ENCODE measurements at regions not wholly inside any gene's neighbourhood (a gene's known extent, or its start where the extent isn't known, plus 50 kb on each side); places are given as distances from the start of the nearest gene placed in this dataset.

DNA sequence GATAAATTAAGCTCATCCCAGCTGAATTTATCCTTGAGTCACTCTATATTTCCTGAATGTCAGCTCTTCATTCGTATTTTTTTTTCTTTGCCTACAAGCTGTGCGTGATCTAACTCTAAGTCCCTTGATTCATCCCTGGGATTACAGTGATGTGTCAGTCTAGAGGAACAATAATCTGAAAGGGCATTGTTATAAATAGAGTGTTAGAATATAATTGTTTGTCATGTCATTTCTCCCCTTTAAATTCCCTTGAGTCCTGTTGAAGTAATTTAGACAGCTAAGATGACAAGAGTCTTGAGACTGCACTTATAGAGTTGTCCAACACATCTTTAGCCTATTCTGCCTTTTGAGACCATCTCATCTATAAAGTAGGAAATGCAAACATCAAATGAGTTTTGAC is 621.8 kb downstream of the ZIC1 start:
- Histone ChIP-seq H3K4me1 (ENCODE audit: insufficient read depth, low read length) (no peaks in the 10 kb centered on the region), H3K27me3 (ENCODE audit: control insufficient read depth in 1 of 2, insufficient read depth in 2 of 2, low read length in 2 of 2) (no peaks in the 10 kb centered on the region), H3K9me3 (ENCODE audit: low read length) (no peaks in the 10 kb centered on the region), H3K36me3 (ENCODE audit: insufficient read depth, low read length) (no peaks in the 10 kb centered on the region), H3K9ac (ENCODE audit: low read length) (no peak overlapping the region), H3K27ac (ENCODE audit: low read depth, low read length) (no peak overlapping the region), H3K4me3 (ENCODE audit: low read depth in 1 of 2, low read length in 2 of 2) (no peak overlapping the region)

DNA sequence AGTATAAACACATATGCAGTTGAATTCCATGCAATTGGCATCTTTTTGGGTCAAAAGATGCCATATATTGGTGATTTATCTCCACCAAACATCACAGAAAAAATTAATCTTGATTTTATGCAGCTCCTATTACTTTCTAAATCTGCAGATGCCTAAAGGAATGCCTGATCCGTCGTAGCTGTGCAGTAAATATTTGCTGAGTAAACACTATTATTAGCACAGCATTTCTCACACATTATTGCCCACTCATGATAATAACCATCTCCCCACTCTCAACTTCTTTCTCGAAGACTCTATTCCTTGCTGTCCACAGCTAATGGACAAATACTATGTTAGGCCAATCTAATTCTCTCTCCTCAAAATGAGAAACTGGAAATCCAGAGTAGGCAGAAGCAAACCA is 625.2 kb downstream of the ZIC1 start:
- Histone ChIP-seq H3K4me3 (ENCODE audit: low read depth in 1 of 2, low read length in 2 of 2) (no peak overlapping the region), H3K27ac (ENCODE audit: low read depth, low read length) (no peak overlapping the region), H3K9me3 (ENCODE audit: low read length) (no peaks in the 10 kb centered on the region), H3K27me3 (ENCODE audit: control insufficient read depth in 1 of 2, insufficient read depth in 2 of 2, low read length in 2 of 2) (no peaks in the 10 kb centered on the region), H3K36me3 (ENCODE audit: insufficient read depth, low read length) (no peaks in the 10 kb centered on the region), H3K4me1 (ENCODE audit: insufficient read depth, low read length) (no peaks in the 10 kb centered on the region), H3K9ac (ENCODE audit: low read length) (no peak overlapping the region)

DNA sequence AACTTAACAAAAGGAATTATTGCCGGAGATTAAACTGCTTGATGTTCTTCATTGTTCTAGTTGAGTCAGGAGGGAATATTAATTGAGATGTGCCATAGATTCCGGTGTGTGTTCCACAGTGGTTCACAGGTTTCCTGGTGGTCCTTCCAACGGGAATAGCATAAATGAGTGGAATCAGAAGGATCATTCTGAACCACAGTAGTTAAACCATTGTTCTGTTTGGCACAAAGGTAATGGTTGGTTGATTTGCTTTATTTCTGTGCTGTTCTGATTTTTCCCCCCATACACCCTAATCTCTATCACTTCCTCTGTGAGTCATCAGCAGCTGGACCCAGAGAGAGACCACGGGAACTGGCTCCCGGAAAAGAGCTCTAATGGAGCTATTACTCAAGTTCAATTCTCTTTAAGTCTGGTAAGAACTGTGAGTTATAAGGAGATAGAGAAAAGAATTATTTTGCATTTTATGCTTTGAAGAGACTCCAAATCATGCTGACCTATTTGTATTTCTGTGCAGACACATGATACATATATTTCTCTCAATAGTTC is 627.2 kb downstream of the ZIC1 start:
- H3K9ac ChIP-seq (ENCODE audit: low read length) = no peak overlapping the region
- no peaks in the 10 kb centered on the region for H3K27me3 ChIP-seq (ENCODE audit: control insufficient read depth in 1 of 2, insufficient read depth in 2 of 2, low read length in 2 of 2)
- no peaks in the 10 kb centered on the region for H3K9me3 ChIP-seq (ENCODE audit: low read length)
- H3K4me1 ChIP-seq (ENCODE audit: insufficient read depth, low read length) = no peaks in the 10 kb centered on the region
- H3K4me3 ChIP-seq (ENCODE audit: low read depth in 1 of 2, low read length in 2 of 2) = no peak overlapping the region
- H3K27ac ChIP-seq (ENCODE audit: low read depth, low read length) = no peak overlapping the region
- H3K36me3 ChIP-seq (ENCODE audit: insufficient read depth, low read length) = no peaks in the 10 kb centered on the region

DNA sequence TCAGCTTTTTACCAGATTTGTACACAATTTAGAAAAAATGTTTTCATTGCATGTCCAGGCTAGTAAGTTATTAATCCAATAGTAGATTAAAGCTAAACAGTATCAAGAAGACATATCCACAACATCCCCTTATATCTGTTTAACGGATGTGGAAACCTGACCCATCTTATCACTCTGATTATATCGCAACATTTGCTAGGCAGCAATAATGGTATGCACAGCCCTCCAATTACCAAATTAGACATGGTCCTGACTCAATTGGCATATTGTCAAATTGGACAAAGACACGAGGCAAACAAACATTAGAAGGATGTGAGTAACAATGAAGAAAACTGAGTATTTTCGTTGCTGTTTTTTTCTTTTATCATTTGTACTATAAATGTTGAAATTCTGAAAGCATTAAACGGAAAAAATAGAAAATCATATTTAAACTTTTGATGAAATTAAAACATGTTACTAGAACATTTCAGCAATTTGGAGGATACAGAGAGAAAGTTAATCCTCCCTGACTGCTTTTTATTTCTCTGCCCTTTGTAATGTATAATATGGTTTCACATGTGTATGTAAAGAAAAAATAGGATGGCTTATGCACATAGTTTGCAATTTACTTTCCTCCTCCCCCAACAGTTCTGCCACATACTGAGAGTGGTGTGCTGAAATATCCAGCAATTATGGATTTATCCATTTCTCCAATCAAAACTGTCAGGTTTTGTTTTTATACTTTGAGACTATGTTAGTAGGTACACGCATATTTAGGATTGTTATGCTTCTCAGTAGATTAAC is 633.7 kb downstream of the ZIC1 start:
- Histone ChIP-seq H3K36me3 (ENCODE audit: insufficient read depth, low read length) (no peaks in the 10 kb centered on the region), H3K4me1 (ENCODE audit: insufficient read depth, low read length) (no peaks in the 10 kb centered on the region), H3K27me3 (ENCODE audit: control insufficient read depth in 1 of 2, insufficient read depth in 2 of 2, low read length in 2 of 2) (no peaks in the 10 kb centered on the region), H3K9me3 (ENCODE audit: low read length) (no peaks in the 10 kb centered on the region), H3K9ac (ENCODE audit: low read length) (no peak overlapping the region), H3K27ac (ENCODE audit: low read depth, low read length) (no peak overlapping the region), H3K4me3 (ENCODE audit: low read depth in 1 of 2, low read length in 2 of 2) (no peak overlapping the region)

DNA sequence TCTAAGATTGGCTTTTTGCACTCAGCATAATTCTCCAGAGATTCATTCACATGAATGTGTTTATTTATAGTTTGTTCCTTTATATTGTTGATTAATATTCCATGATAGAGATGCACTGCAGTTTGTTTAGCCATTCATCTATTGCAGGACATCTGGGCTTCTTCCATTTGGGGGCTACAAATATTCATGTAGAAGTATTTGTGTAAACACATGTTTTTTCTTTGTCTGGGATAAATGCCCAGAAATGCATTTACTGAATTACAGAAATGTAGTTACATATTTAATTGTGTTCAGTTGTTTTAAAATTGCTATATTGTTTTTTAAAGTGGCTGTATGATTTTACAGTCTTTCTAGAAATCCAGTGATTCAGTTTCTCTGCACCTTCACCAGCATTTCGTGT is 635.0 kb downstream of the ZIC1 start:
- H3K4me3 ChIP-seq (ENCODE audit: low read depth in 1 of 2, low read length in 2 of 2) = no peak overlapping the region
- H3K27ac ChIP-seq (ENCODE audit: low read depth, low read length) = no peak overlapping the region
- no peak overlapping the region for H3K9ac ChIP-seq (ENCODE audit: low read length)
- H3K27me3 ChIP-seq (ENCODE audit: control insufficient read depth in 1 of 2, insufficient read depth in 2 of 2, low read length in 2 of 2) = no peaks in the 10 kb centered on the region
- H3K4me1 ChIP-seq (ENCODE audit: insufficient read depth, low read length) = no peaks in the 10 kb centered on the region
- no peaks in the 10 kb centered on the region for H3K36me3 ChIP-seq (ENCODE audit: insufficient read depth, low read length)
- H3K9me3 ChIP-seq (ENCODE audit: low read length) = no peaks in the 10 kb centered on the region

DNA sequence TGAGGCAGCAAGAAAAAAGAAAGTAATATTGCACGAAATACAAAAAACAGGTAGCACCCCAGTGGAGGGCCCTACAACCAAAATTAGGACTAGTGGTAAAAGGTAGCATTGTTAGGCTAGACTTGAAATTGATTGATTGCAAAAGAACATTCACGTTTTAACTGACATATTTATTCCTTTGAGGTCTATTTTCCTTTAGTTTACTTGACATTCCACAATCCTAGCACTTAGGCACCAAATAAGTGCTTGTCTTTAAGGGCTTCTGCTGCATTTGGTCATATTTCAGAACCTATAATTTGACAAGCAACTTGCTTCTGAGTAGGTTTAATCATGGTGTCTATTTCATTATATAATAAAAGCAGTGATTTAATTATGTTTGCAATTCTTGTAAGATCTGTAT is 642.7 kb upstream of the AGTR1 start:
- Histone ChIP-seq H3K36me3 (ENCODE audit: insufficient read depth, low read length) (no peaks in the 10 kb centered on the region), H3K9ac (ENCODE audit: low read length) (no peak overlapping the region), H3K9me3 (ENCODE audit: low read length) (no peaks in the 10 kb centered on the region), H3K27ac (ENCODE audit: low read depth, low read length) (no peak overlapping the region), H3K4me1 (ENCODE audit: insufficient read depth, low read length) (no peaks in the 10 kb centered on the region), H3K27me3 (ENCODE audit: control insufficient read depth in 1 of 2, insufficient read depth in 2 of 2, low read length in 2 of 2) (no peaks in the 10 kb centered on the region), H3K4me3 (ENCODE audit: low read depth in 1 of 2, low read length in 2 of 2) (no peak overlapping the region)

DNA sequence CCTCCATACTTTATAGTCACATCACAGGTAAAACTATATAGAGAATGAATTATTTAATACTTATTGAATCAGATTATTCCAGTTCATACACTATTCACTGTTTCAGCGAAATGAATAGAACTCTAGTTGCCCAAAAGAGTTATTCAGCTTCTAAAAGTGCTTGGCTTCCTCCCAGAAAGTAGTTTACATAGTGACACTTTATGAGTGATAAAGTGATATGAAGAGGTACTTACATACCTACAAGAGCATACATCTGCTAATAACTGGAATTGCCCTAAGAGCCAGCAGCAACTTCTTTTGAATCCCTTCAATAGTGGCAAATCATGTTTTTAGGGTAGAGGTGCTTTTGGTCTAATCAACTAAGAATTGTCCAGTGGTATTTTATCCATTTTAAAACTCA is 635.1 kb upstream of the AGTR1 start:
- no peaks in the 10 kb centered on the region for H3K9me3 ChIP-seq (ENCODE audit: low read length)
- no peak overlapping the region for H3K4me3 ChIP-seq (ENCODE audit: low read depth in 1 of 2, low read length in 2 of 2)
- no peaks in the 10 kb centered on the region for H3K36me3 ChIP-seq (ENCODE audit: insufficient read depth, low read length)
- H3K9ac ChIP-seq (ENCODE audit: low read length) = no peak overlapping the region
- peaks cover 4% of the 10 kb centered on the region for H3K4me1 ChIP-seq (ENCODE audit: insufficient read depth, low read length)
- H3K27ac ChIP-seq (ENCODE audit: low read depth, low read length) = no peak overlapping the region
- H3K27me3 ChIP-seq (ENCODE audit: control insufficient read depth in 1 of 2, insufficient read depth in 2 of 2, low read length in 2 of 2) = no peaks in the 10 kb centered on the region

DNA sequence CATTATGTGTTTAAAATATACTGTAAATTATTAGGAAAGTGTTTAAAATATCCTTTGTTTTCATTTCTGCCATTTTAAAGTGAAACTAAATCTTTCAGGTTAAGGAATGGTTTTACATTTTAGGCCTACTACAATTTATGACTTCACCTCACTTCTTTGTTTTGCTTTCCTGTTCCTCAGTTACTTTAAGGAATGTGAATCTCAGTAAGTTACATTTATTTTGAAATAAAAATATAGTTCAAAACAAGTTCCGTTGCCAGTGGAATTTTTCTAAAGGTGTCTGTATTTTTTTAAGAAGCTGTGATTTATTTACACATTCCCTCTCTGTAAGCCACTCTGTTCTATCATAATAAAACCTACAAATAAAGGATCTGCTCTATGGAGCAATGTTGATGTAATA is 630.9 kb upstream of the AGTR1 start:
- Histone ChIP-seq H3K27me3 (ENCODE audit: control insufficient read depth in 1 of 2, insufficient read depth in 2 of 2, low read length in 2 of 2) (no peaks in the 10 kb centered on the region), H3K4me1 (ENCODE audit: insufficient read depth, low read length) (peaks cover 4% of the 10 kb centered on the region)

DNA sequence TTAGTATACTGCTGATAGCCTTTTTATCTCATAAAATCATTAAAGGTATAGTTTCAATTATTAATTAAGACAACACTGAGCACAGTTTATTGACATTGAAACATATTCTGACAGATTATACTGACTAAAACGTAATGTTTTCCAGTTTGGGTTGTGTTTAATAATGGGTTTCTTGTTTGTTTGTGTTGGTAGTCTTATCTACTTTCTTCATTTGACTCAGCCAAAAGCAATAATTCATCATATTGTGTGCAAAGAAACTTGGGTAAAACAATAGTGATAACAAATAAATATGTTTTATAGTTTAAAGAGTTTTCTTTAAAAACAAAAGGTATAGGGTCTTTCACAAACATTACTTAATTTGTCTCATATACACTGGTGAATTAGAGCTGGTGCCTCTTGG is 629.2 kb upstream of the AGTR1 start:
- Histone ChIP-seq H3K4me1 (ENCODE audit: insufficient read depth, low read length) (peaks cover 4% of the 10 kb centered on the region), H3K27me3 (ENCODE audit: control insufficient read depth in 1 of 2, insufficient read depth in 2 of 2, low read length in 2 of 2) (no peaks in the 10 kb centered on the region), H3K27ac (ENCODE audit: low read depth, low read length) (no peak overlapping the region), H3K4me3 (ENCODE audit: low read depth in 1 of 2, low read length in 2 of 2) (no peak overlapping the region), H3K9ac (ENCODE audit: low read length) (no peak overlapping the region), H3K9me3 (ENCODE audit: low read length) (no peaks in the 10 kb centered on the region), H3K36me3 (ENCODE audit: insufficient read depth, low read length) (no peaks in the 10 kb centered on the region)

More for the DNA sequence above, 630.9 kb upstream of the AGTR1 start:
- no peaks in the 10 kb centered on the region for H3K36me3 ChIP-seq (ENCODE audit: insufficient read depth, low read length)
- no peak overlapping the region for H3K4me3 ChIP-seq (ENCODE audit: low read depth in 1 of 2, low read length in 2 of 2)
- H3K9me3 ChIP-seq (ENCODE audit: low read length) = no peaks in the 10 kb centered on the region
- no peak overlapping the region for H3K27ac ChIP-seq (ENCODE audit: low read depth, low read length)
- H3K9ac ChIP-seq (ENCODE audit: low read length) = no peak overlapping the region

DNA sequence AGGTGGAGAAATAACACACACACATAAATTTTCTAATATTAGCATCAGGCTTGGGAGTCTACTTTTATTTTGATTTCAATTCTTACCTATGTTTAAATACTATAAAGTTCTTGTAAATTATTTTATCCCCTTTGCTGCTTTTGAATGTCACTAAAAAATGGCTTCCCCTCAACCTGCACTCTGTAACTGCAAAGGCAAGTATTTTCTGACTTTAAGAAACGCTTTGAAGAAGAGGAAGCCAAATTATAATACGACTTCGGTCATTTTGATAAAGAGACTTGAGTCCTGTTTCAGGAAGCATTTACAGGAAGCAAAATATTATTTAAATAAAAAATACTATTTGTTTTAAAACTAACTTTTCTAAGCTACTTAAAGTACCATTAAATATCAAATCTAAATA is 627.7 kb upstream of the AGTR1 start:
- no peaks in the 10 kb centered on the region for H3K27me3 ChIP-seq (ENCODE audit: control insufficient read depth in 1 of 2, insufficient read depth in 2 of 2, low read length in 2 of 2)
- no peaks in the 10 kb centered on the region for H3K4me1 ChIP-seq (ENCODE audit: insufficient read depth, low read length)
- no peaks in the 10 kb centered on the region for H3K9me3 ChIP-seq (ENCODE audit: low read length)
- H3K36me3 ChIP-seq (ENCODE audit: insufficient read depth, low read length) = no peaks in the 10 kb centered on the region
- no peak overlapping the region for H3K9ac ChIP-seq (ENCODE audit: low read length)
- H3K4me3 ChIP-seq (ENCODE audit: low read depth in 1 of 2, low read length in 2 of 2) = no peak overlapping the region
- H3K27ac ChIP-seq (ENCODE audit: low read depth, low read length) = no peak overlapping the region

DNA sequence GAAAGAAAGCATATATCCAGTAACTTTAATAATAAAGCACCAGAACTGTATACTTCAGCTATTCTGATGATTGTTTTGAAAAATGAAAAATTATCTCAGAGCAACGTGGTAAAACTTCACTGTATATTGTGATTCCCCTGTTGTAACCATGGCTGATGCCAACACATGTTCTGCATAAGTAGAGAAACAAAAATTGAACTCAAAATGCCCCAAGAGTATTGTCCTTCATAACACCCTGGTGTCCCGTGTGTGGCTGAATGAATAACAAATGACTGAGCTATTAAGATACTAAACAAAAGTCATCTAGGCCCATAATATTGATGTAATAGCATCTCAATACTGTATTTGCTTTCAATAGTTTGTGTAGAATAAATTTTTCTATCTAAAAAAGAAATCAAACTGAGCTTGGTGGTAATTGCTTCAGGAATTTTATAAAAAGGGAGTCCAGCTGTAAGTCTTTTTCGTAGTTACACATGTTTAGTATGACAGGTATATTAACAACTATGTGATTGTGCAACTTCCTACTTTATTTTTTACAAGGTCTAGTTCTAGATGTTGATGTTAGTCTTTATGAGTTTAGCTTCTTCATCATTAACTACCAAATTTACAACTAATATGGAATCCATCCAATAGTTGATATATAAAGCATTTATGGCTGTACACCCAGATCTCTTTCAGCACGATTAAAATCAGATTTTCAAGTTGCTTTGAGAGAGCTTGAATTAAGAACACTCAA is 623.8 kb upstream of the AGTR1 start:
- Histone ChIP-seq H3K27ac (ENCODE audit: low read depth, low read length) (no peak overlapping the region), H3K9ac (ENCODE audit: low read length) (no peak overlapping the region), H3K27me3 (ENCODE audit: control insufficient read depth in 1 of 2, insufficient read depth in 2 of 2, low read length in 2 of 2) (no peaks in the 10 kb centered on the region), H3K36me3 (ENCODE audit: insufficient read depth, low read length) (no peaks in the 10 kb centered on the region), H3K9me3 (ENCODE audit: low read length) (no peaks in the 10 kb centered on the region), H3K4me3 (ENCODE audit: low read depth in 1 of 2, low read length in 2 of 2) (no peak overlapping the region), H3K4me1 (ENCODE audit: insufficient read depth, low read length) (peaks cover 12% of the 10 kb centered on the region)
